Activated T-cell treated with anti-CD3 and anti-CD28 coated beads, Interleukin-2, amount 50 U/mL, for 1 hour (primary cell): ENCODE measurements at regions not wholly inside any gene's neighbourhood (a gene's known extent, or its start where the extent isn't known, plus 50 kb on each side); places are given as distances from the start of the nearest gene placed in this dataset.

Experiments
- DNase-seq: peaks from one replicate; pipeline ENCODE4 v3.0.0-alpha.2; 2020

DNA sequence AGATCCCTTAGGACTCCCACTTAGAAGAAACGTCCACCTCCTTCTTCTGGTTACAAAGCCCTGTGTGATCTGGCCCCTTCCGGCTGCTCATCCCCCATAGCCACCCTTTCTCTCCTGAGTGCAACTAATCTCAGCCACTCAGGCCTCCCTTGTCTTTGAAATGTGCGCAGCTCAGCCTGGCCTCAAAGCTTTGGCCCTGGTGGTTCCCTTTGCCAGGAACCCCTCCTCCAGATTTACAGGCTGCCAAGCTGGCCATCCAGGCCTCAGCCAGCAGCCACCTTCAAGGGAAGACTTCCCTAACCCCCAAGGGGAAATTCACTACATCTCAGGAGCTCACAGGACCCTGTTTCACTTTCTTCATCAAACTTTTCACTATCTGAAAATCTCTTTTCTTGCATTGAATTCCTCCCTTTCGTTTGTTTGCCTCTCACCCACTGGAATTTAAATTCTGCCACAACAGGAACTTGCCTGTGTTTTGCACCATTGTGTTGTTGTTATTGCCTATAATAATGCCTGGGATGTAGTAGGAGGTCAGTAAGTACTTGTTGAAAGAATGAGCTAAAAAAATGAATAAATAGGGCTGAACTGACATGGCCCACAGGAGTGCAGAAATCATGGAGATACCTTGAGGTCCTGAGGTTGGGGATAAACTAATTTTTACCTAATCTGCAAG, 109.5 kb upstream of the PFN2 start:
- no peak for DNase-seq

DNA sequence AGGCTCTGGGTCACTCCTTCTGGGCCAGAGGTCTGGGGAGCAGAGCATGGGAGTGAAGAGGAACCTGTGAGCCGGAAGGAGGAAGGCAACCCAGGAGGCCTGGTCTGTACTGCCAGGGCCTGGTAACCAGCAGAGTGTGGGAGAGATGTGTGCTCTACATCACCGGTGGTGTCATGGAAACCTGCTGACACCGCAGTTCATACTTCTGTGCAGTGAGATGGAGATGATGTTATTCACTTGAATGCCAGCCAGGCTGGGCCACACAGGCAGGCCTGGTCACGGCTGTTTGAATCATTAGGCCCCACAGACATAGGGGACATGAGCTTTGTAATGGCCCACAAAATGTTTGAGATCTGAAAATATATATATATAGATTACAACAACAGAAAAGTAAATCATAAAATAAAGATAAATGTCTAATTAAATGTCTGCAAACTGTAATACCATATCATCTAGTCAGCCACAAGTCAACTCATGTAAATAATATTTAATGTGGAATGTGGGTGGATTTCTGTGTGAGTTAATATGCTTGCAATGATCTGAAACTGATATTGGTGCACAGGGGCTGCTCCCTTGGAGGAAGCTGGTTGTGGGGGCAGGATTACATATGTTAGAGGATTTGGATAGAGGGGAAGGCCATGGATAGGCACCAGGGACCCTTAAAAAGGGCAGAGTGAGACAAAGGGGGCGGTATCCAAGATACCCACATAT, 108.5 kb upstream of the PFN2 start:
- DNase-seq: no peak

DNA sequence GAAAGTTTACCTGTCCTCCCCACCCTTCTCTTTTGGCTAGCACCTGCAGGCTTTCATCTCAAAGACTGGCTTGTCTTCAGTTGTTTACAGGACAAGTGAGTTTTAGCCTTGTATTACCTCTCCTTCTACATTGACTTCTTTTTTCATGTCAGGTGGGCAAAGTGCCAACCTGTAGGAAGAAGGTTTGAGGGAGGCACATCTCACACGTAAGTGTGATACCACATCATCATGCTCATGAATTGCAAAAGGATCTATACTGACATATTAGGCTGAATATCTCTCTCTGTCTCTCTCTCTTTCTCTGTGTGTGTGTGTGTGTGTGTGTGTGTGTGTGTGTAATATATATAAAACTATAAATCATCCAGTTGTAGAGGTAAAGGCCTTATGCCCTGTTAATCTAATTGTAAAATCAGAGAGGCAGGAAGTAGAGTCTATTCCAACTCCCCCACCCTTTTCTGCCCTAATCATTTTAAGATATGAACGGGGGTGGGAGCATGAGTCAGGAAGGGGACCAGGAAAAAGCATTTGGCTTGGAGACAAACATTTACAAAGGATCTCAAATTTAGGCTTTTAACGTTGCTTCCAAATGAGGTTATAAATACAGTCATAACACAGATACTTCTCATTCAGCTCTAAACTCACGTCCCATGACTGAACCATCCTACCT, 107.0 kb upstream of the PFN2 start:
- DNase-seq: no peak

DNA sequence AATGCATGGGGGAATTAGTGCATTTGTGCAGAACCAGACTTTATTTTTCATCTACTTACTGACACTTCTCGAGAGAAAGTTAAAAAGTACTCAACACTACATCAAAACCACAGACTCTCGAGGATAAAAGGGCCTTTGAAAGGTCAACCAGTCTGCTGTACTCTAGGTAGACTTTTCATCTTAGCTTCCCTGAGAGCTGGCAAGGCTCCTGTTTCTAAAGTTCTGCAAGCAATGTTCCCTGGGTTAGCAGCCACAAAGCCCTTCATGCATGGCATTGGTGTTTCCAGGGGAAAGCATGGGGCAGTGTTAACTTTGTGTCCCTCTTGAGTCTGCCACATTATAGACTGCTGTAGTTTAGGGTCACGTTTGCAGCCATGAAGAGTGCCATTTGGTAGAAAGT, 106.4 kb upstream of the PFN2 start:
- DNase-seq: no peak

DNA sequence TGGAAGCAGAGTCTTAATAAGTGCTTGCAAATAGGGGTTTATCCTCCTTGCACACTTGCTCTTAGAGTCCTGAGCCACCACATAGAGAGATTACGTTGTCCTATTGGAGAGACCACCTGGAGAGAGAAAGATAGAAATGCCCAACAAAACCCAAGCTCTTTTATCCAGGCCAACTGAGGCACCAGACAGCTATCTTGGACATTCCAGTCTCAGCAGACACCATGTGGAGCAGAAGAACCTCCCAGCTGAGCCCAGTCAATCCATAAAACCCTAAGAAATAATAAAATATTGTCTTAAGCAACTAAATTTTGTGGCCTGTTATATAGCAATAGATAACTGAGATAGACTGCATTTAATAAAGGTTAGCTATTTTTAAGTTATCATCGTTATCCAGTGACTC, 105.7 kb upstream of the PFN2 start:
- no peak for DNase-seq

DNA sequence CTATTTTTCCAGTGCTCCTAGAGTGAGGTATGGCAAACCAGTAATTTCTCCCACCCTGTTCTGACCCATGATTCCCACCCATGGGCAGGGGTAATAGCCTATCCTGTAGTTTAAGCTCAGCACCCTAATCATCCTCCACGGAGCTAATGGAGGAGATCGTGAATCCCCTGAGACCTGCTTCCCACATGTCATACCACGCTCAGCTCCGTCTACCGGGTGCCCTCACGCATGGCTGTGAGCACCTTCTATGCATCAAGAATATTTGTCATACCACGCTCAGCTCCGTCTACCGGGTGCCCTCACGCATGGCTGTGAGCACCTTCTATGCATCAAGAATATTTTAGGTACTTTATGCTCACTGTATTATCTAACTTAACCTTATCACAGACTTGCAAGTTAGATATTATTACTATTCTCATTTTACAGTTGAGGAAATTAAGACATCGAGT, 104.7 kb upstream of the PFN2 start:
- DNase-seq: no peak

DNA sequence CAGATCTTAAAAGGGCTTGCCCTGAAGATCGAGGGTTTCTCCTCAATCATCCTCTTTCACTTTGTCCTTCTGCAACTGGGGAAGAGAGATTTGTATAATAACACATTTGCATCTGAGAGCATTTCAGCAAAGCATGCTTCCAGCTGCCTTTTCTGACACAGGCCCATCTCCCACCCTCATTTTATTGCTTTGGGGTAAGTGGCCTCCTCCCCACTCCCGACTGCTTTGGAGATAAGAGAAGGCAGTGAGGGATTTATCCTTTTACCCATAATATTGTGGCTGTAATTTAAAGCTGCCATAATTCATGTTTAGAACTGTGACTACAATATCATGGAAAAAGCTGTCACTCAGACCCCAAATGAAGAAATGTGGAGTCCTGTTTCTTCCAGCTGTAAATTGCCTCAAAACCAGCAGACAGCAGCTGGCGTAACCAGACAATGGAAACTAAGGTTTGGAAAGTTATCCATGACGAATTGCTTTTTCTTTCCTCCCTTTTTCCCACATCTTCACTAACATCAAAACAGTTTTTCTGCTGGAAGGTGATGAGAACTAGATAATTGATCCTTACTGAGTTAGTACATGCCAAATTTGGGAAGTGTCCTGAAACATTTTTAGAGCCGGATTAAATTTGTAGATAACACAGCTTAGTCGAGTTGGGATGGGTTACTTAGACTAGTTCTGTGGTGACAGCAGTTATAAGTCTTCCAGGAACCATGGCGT, 104.2 kb upstream of the PFN2 start:
- DNase-seq: no peak

DNA sequence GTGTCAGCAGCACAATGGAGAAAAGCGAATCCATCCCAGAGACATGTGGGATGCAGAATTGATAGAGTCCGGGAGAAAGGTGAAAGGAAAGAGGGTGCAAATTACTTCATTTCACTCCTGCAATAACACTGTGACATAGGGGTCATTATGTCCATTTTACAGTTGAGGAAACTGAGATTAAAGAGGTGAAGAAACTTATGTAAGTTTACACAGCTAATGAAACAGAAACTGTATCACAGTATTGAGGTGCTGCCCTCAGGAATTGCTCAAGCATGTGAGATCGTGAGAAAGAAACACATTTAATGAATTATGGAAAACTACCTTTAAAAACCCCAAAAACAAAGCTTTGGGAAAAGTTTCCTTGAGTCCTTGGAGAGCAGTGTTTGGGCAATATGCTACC, 103.6 kb upstream of the PFN2 start:
- no peak for DNase-seq

DNA sequence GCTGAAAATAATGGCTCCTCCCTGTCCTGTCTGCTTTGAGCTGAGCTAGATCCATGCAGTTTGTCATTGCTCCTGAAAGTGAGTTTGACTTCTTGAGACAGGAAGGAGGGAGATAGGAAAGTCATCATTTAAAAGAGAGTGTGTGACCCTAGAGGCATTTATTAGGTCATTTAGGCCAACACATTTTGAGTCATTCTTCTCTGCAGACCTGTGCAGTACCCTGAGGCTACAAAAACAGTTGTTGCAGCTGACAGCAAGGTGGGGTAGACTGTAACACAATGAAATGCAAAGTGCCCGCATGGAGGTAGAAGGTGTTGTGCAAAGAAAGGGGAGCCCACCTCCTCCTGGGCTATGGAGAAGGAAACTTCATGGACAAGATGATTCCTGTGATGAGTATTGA, 102.8 kb upstream of the PFN2 start:
- DNase-seq: no peak

DNA sequence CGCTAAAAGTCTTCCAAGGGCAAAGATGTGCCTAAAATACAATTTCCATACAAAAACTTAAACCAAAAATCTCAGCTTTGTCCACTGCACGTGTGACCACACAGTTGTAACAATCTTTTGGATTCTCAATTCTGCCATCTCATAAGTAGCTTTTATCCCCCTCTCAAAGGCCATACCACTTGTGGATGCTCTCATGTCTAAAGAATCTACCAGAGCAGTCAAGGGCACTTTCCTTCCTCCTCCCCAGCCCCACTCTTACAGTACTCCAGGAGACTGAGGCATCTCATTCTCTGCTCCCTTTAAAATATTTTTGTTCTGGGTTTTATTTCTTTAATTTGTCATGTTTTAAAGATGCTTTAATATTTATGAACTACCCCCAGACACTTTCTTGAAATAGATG, 102.3 kb upstream of the PFN2 start:
- no peak for DNase-seq

DNA sequence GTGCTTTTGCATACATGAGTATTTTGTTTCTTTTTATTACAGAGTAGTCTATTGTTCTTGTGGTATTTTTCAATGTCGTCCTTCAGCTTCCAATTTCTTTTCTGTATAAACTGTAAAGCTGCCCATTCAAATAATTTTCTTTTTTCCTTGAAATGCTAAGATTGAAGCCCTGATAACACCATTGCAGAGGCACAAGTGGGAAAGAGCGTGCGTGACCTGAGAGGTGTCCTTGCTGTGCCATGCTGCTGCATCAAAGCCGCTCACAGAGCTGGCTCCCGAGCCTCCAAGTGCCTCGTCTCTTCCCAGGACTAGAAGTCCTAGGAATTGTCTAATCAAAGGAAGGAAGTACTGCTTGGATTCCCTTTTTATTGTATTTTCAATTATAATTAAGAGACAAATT, 101.9 kb upstream of the PFN2 start:
- no peak for DNase-seq

DNA sequence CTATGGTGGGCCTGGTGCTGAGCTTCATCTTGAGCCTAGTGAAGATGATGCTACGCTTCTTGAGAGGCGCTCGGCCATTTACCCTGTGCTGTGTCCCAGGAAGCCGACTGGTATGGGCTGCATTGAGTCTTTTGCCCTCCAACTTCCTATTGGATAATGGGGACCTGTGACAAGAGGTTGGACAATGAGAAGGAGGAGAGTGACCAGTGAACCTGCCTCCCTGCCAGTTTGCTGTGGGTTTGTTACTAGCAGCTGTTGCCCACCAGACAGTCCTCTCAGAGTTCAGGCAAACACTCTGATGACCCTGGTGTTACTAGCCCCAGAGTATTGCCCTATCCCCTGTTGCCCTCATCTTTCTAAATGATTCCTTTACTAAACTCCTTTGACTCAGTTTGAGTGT, 99.6 kb upstream of the PFN2 start:
- DNase-seq: no peak

DNA sequence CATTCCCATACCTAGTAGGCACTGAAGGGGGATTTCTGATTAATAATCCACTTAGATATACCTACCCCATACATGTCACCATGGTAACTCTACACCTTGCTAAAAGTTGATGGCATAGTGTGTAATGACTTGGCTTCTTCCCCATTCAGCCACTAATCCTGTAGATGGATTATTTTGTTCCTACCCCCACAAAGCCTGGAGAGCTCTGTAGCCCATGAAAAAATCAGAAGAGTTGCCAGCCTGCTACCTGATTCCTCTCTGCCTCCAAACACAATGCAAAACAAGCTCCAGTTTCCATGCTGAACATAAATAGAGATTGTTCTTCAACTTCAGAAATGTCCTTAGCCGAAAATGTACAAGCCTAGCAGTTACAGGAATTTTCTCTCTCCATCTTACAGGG, 98.9 kb upstream of the PFN2 start:
- DNase-seq: no peak

DNA sequence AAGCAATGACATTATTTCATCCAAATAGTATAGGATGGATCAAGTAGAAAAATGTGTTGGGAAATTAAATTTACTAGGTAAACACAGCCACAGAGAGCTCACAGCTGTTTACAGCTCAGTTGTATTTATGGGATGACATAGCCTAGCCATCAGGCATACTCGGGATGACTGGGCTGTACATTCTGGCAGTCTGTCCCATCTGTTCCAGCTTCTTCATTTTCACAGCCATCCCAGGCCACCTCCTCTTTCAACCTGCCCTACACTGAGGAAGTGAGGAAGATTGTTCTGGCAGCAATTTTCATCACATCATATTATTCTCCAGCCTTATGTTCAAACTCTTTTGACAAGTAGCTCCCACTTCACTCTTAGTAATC, 98.4 kb upstream of the PFN2 start:
- DNase-seq: no peak

DNA sequence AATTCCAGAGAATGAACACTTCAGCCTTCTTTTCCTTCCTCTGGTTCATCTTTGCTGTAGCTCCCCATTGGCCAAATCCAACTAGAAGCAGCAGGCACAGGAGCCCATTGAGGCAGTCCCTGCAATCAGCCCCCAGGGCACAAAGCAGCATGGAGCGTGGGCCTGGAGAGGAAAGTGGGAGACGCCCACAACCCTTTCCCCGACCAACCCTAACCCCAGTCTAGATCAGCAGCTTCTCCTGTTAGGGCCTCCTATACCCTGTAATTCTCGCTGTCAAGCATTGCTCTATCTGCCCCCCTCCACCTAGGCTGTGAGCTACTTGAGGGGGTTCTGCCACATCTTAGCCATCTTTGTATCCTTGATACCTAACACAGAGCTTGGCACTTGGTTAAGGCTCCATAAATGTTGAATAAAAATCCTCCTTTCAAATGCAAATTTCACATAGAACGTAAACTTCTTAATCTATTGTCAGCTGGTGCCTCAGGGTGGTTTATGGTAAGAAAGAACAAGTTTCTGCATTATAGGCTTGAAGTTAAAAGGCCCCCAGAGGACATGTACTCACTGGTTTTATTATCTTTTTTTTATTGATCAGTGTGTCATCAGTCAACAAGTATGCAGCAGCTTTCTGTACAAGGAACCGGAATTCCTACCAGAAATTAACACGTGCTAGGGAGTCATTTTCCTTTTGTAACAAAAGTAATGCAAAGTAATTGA, 97.9 kb upstream of the PFN2 start:
- DNase-seq: no peak

DNA sequence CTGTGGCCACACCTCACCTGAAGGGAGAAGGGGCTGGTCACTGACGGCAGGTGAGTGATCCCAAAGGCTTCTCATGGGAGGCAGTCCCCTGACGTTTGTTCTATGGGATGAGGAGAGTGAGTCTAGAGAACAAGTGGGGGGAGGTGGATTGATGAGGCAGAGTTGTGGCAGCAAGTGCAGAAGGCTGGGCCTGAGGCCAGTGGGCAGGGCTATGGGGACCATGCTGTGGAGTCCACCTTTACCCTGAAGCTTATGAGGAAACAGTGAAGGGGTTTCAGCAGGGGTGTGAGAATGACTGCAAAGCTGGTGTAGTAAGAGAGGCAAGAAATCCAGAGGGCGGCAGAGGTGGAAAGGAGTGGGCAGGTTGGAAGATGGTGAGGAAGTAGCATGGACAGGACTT, 96.9 kb upstream of the PFN2 start:
- no peak for DNase-seq

DNA sequence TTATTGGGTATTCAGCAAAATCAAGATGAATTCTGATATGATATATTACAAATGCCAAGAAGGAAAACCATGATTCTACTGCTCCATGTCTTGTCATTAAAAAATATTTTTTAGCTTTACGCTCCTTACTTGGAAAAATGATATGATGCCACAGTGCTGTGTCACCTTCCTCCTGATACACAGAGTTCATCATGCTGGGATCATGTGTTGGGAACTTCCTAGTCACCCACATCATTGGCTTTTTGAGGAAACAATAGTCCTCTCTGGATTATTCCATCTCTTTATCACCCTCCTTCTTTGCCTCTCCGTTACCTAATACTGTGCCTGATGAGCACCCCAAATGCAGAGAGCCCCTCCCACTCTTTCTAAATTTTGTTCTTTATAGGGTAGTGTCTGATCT, 94.3 kb upstream of the PFN2 start:
- DNase-seq: no peak

DNA sequence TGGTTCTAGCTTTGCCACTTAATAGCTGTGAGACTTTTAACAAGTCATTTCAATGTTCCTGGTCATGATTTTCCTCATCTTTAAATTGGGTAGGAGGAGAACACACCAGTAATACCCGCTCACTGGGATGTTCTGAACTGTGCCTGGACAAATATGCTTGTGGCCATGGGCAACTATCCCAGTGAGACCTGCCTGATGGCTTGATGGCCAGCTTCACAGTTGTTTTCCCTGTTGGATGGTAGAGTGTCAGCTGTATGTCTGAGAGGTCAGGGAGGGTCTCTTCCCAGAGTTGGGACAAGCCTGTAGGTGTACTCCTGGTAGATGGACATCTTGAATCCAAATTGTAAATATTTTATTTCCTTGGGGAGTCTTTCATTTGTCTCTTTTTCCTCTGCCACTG, 92.5 kb upstream of the PFN2 start:
- DNase-seq: no peak

DNA sequence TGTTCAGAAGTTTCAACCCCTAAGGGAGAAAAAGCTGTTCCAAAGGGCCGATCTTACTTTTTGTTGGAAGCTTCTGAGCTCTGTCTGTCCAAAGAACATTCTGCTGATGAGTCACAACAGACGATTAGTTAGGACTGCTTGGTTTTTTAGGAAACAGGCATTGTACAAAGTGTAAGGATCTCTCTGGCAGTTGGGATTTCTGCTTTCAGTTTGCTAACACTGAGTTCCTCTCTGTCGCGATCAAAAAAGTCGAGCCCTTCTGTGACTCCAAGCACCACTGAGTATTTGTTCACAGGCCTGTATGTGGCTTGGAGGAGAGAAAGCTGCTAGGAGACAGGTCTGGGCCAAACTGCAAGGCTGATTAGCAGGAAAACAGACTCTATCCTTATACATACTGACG, 91.8 kb upstream of the PFN2 start:
- DNase-seq: no peak

DNA sequence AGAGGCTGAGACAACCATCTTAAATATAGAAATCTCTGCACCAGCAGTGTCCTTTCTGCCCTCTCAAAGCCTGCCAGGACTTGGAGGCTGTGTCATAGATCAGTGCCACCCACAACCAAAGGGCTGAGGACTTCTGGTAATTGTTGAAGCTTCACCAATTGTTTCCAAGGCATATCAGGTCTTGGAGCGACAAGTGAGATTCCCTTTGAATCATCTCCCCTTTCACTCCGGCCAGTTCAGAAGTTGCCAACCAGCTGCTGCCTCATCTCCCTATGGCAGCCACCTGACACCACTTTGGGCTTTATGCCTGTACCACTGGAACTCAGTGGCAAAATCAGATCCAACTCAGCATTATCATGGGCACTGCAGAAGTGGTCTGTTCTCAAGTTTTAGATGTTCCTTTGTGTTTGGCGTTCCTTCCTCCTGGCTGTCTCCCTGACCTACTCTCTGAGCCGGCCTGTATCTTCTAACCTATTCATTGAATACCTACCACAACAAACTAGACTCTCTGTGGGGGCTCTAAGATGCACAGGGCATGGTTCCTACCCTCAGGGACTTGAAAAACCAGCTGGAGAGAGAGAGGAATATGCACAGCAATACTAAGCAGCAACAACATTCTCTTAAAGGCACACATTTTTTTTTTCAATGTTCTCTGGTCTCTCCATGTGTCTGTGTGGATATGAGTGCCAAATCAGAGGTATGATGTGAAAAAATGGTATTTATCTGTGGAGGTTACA, 90.8 kb upstream of the PFN2 start:
- no peak for DNase-seq

DNA sequence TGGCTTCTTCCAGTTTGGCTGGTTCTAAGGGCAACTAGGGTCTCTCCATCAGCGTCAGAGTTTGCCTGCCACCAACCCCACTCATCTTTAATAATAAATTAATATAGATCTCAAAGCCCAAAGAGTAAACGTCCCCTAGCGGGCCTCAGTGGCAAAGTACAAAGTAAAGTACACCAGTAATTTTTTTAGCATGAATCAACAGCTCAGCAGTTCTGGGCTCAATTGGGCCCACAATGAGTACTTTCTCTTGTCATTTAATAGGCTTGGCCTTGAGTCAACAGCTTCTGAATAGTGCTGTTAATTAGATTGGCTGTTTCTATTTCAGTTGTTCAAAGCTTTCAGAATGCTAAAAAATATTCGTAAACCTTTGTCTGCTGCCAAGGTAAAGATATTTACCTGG, 89.0 kb upstream of the PFN2 start:
- DNase-seq: no peak

DNA sequence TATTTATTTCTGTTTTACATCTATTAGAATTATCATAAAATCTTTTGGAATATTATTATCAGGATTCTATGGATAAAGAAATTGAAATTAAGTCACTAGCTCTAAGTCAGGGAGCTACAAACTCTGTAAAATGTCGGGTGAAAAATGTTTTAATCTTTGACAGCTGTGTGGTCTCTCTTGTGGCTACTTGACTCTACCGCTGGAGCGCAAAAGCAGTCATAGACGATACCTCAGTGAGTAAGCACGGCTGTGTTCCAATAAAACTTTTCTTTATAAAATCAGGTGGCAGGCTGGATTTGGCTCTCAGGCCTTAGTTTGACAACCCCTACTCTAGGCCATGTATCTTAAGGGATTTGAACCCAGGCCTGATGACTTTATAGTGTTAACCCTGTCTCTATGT, 88.5 kb upstream of the PFN2 start:
- no peak for DNase-seq

DNA sequence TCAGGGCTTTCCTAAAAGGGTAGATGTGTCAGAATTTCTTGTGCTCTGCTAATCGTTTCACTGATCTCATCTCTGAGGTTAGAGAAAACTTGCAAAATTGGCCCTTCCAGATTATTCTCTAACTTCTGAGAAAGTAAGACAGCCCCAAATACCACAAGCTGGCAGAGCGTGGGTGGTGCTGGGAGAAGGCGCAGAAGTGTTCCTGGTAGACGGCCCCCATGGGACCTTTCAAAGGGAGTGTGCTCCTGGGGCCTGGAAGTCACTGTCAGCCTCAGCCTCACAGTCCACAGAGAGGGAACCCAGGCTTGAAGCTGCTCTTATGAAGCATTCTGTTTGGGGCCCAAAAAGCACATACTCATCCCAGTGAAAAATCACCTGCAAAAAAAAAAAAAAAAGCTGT, 86.5 kb upstream of the PFN2 start:
- DNase-seq: no peak
